ENCODE measurements at regions not wholly inside any gene's neighbourhood (a gene's known extent, or its start where the extent isn't known, plus 50 kb on each side); places are given as distances from the start of the nearest gene placed in this dataset.
"Not testable (repeated sequence)": the region's sequence is repeated elsewhere in the genome, so short reads cannot be mapped to it uniquely, and the experiment has no call there.

DNA sequence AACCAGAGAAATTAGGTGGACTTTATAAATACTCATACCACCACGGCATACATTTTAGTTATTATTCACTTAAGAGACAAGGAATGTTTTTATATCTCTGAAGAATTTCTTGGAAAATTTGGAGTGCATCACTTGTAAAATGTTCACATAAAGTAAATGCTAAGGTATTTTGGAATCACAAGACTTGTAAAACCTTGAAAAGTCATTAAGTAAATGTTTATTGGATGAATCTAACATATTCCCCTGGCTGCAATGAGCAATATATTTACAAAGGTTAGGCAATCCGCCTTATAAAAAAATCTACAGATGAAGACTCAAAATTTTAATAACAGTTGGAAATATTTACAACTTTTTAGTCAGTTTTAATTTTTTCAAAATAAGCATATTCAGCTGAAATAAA, 287.4 kb upstream of the ALG10 start:
- intact Hi-C loops (cut with micrococcal nuclease): no loop called here

GRCh38 chr12:33752854-33753253, 269.4 kb upstream of the ALG10 start:
- no peak overlapping the region for H3K4me3 Mint-ChIP-seq
- H3K27ac ChIP-seq (ENCODE audit: low read depth, low read length): no peak overlapping the region
- no peaks in the 10 kb centered on the region for H3K36me3 ChIP-seq (ENCODE audit: insufficient read depth, low read length)
- intact Hi-C loops (cut with micrococcal nuclease): no loop called here
- peaks cover under 1 to 5% (median 3%) of the 10 kb centered on the region in 8 donors for H3K9me3 Mint-ChIP-seq
- H3K27ac Mint-ChIP-seq: no peak overlapping the region
- no peaks in the 10 kb centered on the region for H3K27me3 Mint-ChIP-seq
- DNase-seq: no peak
- no peaks in the 10 kb centered on the region for H3K9me3 ChIP-seq (ENCODE audit: control insufficient read depth in 1 of 2, low read length in 2 of 2)
- ChIA-PET POLR2A (ENCODE audit: partially characterized antibody) (no interaction called here), CTCF (ENCODE audit: partially characterized antibody) (no interaction called here)
- H3K4me1 Mint-ChIP-seq: no peaks in the 10 kb centered on the region
- H3K36me3 Mint-ChIP-seq: no peaks in the 10 kb centered on the region
- no peaks in the 10 kb centered on the region for H3K27me3 ChIP-seq (ENCODE audit: insufficient read depth, low read length)
- no peaks in the 10 kb centered on the region for H3K4me1 ChIP-seq (ENCODE audit: insufficient read depth, low read length)
- H3K4me3 ChIP-seq (ENCODE audit: low read length in 2 of 2): no peak overlapping the region

More for the DNA sequence above, 287.4 kb upstream of the ALG10 start:
- no peak overlapping the region for H3K27ac ChIP-seq (ENCODE audit: low read depth, low read length)
- Mint-ChIP-seq H3K36me3 (no peaks in the 10 kb centered on the region), H3K27ac (no peak overlapping the region), H3K4me3 (no peak overlapping the region), H3K9me3 (peaks cover 0 to 24% (median 2%) of the 10 kb centered on the region in 8 donors), H3K4me1 (no peaks in the 10 kb centered on the region), H3K27me3 (no peaks in the 10 kb centered on the region)
- POLR2A ChIA-PET (ENCODE audit: partially characterized antibody): no interaction called here
- H3K36me3 ChIP-seq (ENCODE audit: insufficient read depth, low read length): no peaks in the 10 kb centered on the region
- H3K9me3 ChIP-seq (ENCODE audit: control insufficient read depth in 1 of 2, low read length in 2 of 2): no peaks in the 10 kb centered on the region
- H3K4me3 ChIP-seq (ENCODE audit: low read length in 2 of 2): no peak overlapping the region
- no peak for DNase-seq
- CTCF ChIA-PET (ENCODE audit: partially characterized antibody): no interaction called here
- H3K27me3 ChIP-seq (ENCODE audit: insufficient read depth, low read length): no peaks in the 10 kb centered on the region
- no peaks in the 10 kb centered on the region for H3K4me1 ChIP-seq (ENCODE audit: insufficient read depth, low read length)

DNA sequence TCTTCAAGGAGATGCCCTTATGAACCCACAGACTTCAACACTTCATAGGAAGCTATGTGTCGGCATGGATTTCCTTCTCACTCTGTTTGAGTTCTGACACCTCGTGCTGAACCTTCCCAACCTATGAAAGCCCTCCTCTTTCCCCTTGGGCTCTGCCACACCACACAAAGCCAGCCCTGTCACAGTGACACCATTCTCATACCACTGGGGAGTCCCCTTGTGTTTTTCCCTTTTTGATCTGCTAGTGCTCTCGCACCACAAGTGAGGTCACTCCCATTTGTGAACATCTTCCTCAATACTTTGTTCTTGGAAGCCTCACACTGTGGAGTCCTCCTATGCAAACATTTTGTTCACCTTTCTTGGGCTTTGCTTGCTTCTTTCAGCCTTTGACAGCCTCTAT, 264.6 kb upstream of the ALG10 start:
- Histone ChIP-seq H3K27ac (ENCODE audit: low read depth, low read length) (no peak overlapping the region), H3K4me1 (ENCODE audit: insufficient read depth, low read length) (no peaks in the 10 kb centered on the region), H3K9me3 (ENCODE audit: control insufficient read depth in 1 of 2, low read length in 2 of 2) (no peaks in the 10 kb centered on the region), H3K27me3 (ENCODE audit: insufficient read depth, low read length) (no peaks in the 10 kb centered on the region), H3K36me3 (ENCODE audit: insufficient read depth, low read length) (no peaks in the 10 kb centered on the region), H3K4me3 (ENCODE audit: low read length in 2 of 2) (no peak overlapping the region)
- no peaks in the 10 kb centered on the region for H3K27me3 Mint-ChIP-seq
- POLR2A ChIA-PET (ENCODE audit: partially characterized antibody): no interaction called here
- H3K9me3 Mint-ChIP-seq: peaks cover 0 to 18% (median 4%) of the 10 kb centered on the region in 8 donors
- H3K4me3 Mint-ChIP-seq: no peak overlapping the region
- H3K36me3 Mint-ChIP-seq: no peaks in the 10 kb centered on the region
- intact Hi-C loops (cut with micrococcal nuclease): no loop called here
- H3K27ac Mint-ChIP-seq: no peak overlapping the region
- DNase-seq: no peak
- no peaks in the 10 kb centered on the region for H3K4me1 Mint-ChIP-seq
- CTCF ChIA-PET (ENCODE audit: partially characterized antibody): no interaction called here

- ChIA-PET CTCF (ENCODE audit: partially characterized antibody) (no interaction called here), POLR2A (ENCODE audit: partially characterized antibody) (no interaction called here)
- H3K4me1 ChIP-seq (ENCODE audit: insufficient read depth, low read length): no peaks in the 10 kb centered on the region
- no peaks in the 10 kb centered on the region for H3K4me1 Mint-ChIP-seq
- H3K27me3 ChIP-seq (ENCODE audit: insufficient read depth, low read length): no peaks in the 10 kb centered on the region
- H3K27ac ChIP-seq (ENCODE audit: low read depth, low read length): no peak overlapping the region
- H3K9me3 ChIP-seq (ENCODE audit: control insufficient read depth in 1 of 2, low read length in 2 of 2): no peaks in the 10 kb centered on the region
- no peaks in the 10 kb centered on the region for H3K27me3 Mint-ChIP-seq
- H3K36me3 ChIP-seq (ENCODE audit: insufficient read depth, low read length): no peaks in the 10 kb centered on the region
- DNase-seq: no peak
- no peak overlapping the region for H3K27ac Mint-ChIP-seq
- no peaks in the 10 kb centered on the region for H3K36me3 Mint-ChIP-seq
- no peak overlapping the region for H3K4me3 Mint-ChIP-seq
- intact Hi-C loops (cut with micrococcal nuclease): no loop called here
- H3K9me3 Mint-ChIP-seq: peaks cover 0 to 18% (median 4%) of the 10 kb centered on the region in 8 donors
- H3K4me3 ChIP-seq (ENCODE audit: low read length in 2 of 2): no peak overlapping the region
Observed at GRCh38 chr12:33759279-33759678, 263.0 kb upstream of the ALG10 start.

DNA sequence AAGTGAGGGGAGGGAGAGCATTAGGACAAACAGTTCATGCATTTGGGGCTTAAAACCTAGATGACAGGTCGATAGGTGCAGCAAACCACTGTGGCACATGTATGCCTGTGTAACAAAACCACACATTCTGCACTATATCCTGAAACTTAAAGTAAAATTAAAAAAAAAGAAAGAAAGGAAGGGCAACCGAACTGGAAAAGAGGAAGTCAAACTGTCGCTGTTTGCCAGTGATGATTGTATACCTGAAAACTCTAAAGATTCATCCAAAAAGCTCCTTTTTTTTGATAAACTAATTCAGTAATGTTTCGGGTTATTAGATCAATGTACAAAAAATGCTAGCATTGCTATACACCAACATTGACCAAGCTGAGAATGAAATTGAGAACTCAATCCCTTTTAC, 259.0 kb upstream of the ALG10 start:
- no peaks in the 10 kb centered on the region for H3K36me3 Mint-ChIP-seq
- POLR2A ChIA-PET (ENCODE audit: partially characterized antibody): no interaction called here
- CTCF ChIA-PET (ENCODE audit: partially characterized antibody): no interaction called here
- H3K4me3 Mint-ChIP-seq: no peak overlapping the region
- Histone ChIP-seq H3K4me3 (ENCODE audit: low read length in 2 of 2) (no peak overlapping the region), H3K27ac (ENCODE audit: low read depth, low read length) (no peak overlapping the region), H3K27me3 (ENCODE audit: insufficient read depth, low read length) (no peaks in the 10 kb centered on the region), H3K36me3 (ENCODE audit: insufficient read depth, low read length) (no peaks in the 10 kb centered on the region), H3K9me3 (ENCODE audit: control insufficient read depth in 1 of 2, low read length in 2 of 2) (no peaks in the 10 kb centered on the region), H3K4me1 (ENCODE audit: insufficient read depth, low read length) (no peaks in the 10 kb centered on the region)
- no peak overlapping the region for H3K27ac Mint-ChIP-seq
- H3K9me3 Mint-ChIP-seq: peaks cover 0 to 19% (median 1%) of the 10 kb centered on the region in 8 donors
- H3K27me3 Mint-ChIP-seq: no peaks in the 10 kb centered on the region
- intact Hi-C loops (cut with micrococcal nuclease): no loop called here
- no peak for DNase-seq
- H3K4me1 Mint-ChIP-seq: no peaks in the 10 kb centered on the region

DNA sequence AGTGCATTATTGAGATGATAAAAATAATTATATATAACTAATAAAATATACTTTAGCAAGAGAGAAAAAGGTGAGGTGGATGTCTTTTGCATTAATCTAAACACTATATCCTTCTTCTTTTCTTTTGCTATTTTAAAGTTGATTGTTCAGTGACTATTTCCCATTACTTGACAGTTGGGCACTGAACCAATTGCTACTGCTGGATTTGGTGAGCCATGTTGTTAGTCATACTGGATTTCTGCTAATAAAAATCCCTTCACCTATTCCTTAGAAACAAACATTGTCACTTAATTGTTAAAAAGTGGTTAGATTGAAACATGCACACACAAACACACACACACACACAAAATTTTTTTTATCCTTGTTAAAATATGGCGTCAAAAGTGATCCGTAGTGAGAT, 251.6 kb upstream of the ALG10 start:
- H3K4me3 ChIP-seq (ENCODE audit: low read length in 2 of 2): no peak overlapping the region
- peaks cover 0 to 16% (median 3%) of the 10 kb centered on the region in 8 donors for H3K9me3 Mint-ChIP-seq
- H3K9me3 ChIP-seq (ENCODE audit: control insufficient read depth in 1 of 2, low read length in 2 of 2): no peaks in the 10 kb centered on the region
- H3K4me1 ChIP-seq (ENCODE audit: insufficient read depth, low read length): no peaks in the 10 kb centered on the region
- ChIA-PET CTCF (ENCODE audit: partially characterized antibody) (no interaction called here), POLR2A (ENCODE audit: partially characterized antibody) (no interaction called here)
- no peaks in the 10 kb centered on the region for H3K36me3 Mint-ChIP-seq
- H3K4me3 Mint-ChIP-seq: no peak overlapping the region
- no peaks in the 10 kb centered on the region for H3K27me3 Mint-ChIP-seq
- no peaks in the 10 kb centered on the region for H3K27me3 ChIP-seq (ENCODE audit: insufficient read depth, low read length)
- no peaks in the 10 kb centered on the region for H3K4me1 Mint-ChIP-seq
- H3K27ac ChIP-seq (ENCODE audit: low read depth, low read length): no peak overlapping the region
- H3K27ac Mint-ChIP-seq: no peak overlapping the region
- intact Hi-C loops (cut with micrococcal nuclease): no loop called here
- H3K36me3 ChIP-seq (ENCODE audit: insufficient read depth, low read length): no peaks in the 10 kb centered on the region
- DNase-seq: no peak

- H3K4me1 ChIP-seq (ENCODE audit: insufficient read depth, low read length): no peaks in the 10 kb centered on the region
- Mint-ChIP-seq H3K9me3 (peaks cover 0 to 16% (median 3%) of the 10 kb centered on the region in 8 donors), H3K4me3 (no peak overlapping the region), H3K36me3 (no peaks in the 10 kb centered on the region), H3K27ac (no peak overlapping the region), H3K4me1 (no peaks in the 10 kb centered on the region), H3K27me3 (no peaks in the 10 kb centered on the region)
- DNase-seq: no peak
- H3K4me3 ChIP-seq (ENCODE audit: low read length in 2 of 2): no peak overlapping the region
- H3K9me3 ChIP-seq (ENCODE audit: control insufficient read depth in 1 of 2, low read length in 2 of 2): no peaks in the 10 kb centered on the region
- H3K27ac ChIP-seq (ENCODE audit: low read depth, low read length): no peak overlapping the region
- ChIA-PET CTCF (ENCODE audit: partially characterized antibody) (no interaction called here), POLR2A (ENCODE audit: partially characterized antibody) (no interaction called here)
- intact Hi-C loops (cut with micrococcal nuclease): no loop called here
- H3K36me3 ChIP-seq (ENCODE audit: insufficient read depth, low read length): no peaks in the 10 kb centered on the region
- no peaks in the 10 kb centered on the region for H3K27me3 ChIP-seq (ENCODE audit: insufficient read depth, low read length)
Observed at GRCh38 chr12:33771889-33772288, 250.4 kb upstream of the ALG10 start.

DNA sequence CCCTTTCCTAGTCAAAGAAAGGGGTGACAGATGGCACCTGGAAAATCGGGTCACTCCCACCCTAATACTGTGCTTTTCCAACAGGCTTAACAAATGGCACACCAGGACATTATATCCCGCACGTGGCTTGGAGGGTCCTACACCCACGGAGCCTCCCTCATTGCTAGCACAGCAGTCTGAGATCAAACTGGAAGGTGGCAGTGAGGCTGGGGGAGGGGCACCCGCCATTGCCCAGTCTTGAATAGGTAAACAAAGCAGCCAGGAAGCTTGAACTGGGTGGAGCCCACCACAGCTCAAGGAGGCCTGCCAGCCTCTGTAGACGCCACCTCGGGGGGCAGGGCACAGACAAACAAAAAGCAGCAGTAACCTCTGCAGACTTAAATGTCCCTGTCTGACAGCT, 249.2 kb upstream of the ALG10 start:
- H3K4me3 ChIP-seq (ENCODE audit: low read length in 2 of 2); H3K4me1 ChIP-seq (ENCODE audit: insufficient read depth, low read length); H3K4me1 Mint-ChIP-seq; H3K4me3 Mint-ChIP-seq; H3K27me3 ChIP-seq (ENCODE audit: insufficient read depth, low read length); intact Hi-C loops (cut with micrococcal nuclease); POLR2A ChIA-PET (ENCODE audit: partially characterized antibody); CTCF ChIA-PET (ENCODE audit: partially characterized antibody); H3K36me3 Mint-ChIP-seq; H3K36me3 ChIP-seq (ENCODE audit: insufficient read depth, low read length); H3K27me3 Mint-ChIP-seq; H3K27ac Mint-ChIP-seq; H3K27ac ChIP-seq (ENCODE audit: low read depth, low read length); DNase-seq; H3K9me3 ChIP-seq (ENCODE audit: control insufficient read depth in 1 of 2, low read length in 2 of 2): not testable (repeated sequence)
- peaks cover 0 to 16% (median 4%) of the 10 kb centered on the region in 8 donors for H3K9me3 Mint-ChIP-seq
